Liver (tissue), 8 donors: ENCODE measurements at regions not wholly inside any gene's neighbourhood (a gene's known extent, or its start where the extent isn't known, plus 50 kb on each side); places are given as distances from the start of the nearest gene placed in this dataset.

Experiments used
- DNase-seq: peaks from one replicate; pipeline ENCODE4 v3.0.0-alpha.2; 2017; ENCODE audit warnings: low spot score
- H3K27ac ChIP-seq, 2 donors: one replicate each; pipeline ENCODE4 v1.7.0; 2013; ENCODE audit warnings: inconsistent platforms in 2 of 2, low read length in 2 of 2, control low read depth in 1 of 2, low read depth in 1 of 2, mild to moderate bottlenecking in 1 of 2
- H3K27me3 ChIP-seq, 4 donors: one replicate each; pipeline versions ENCODE4 v1.6.1 to v1.7.0; 2013; ENCODE audit warnings: low read length in 3 of 4, inconsistent platforms in 1 of 4, mild to moderate bottlenecking in 1 of 4, moderate library complexity in 1 of 4; ENCODE audit not compliant: control insufficient read depth in 4 of 4, insufficient read depth in 4 of 4
- H3K36me3 ChIP-seq, 4 donors: one replicate each; pipeline versions ENCODE4 v1.6.1 to v1.7.0; 2013; ENCODE audit warnings: low read length in 3 of 4, mild to moderate bottlenecking in 3 of 4, low read depth in 1 of 4, moderate library complexity in 1 of 4; ENCODE audit not compliant: control insufficient read depth in 4 of 4, insufficient read depth in 3 of 4
- H3K4me1 ChIP-seq, 4 donors: one replicate each; pipeline versions ENCODE4 v1.6.1 to v1.7.0; 2013; ENCODE audit warnings: low read length in 3 of 4, mild to moderate bottlenecking in 3 of 4, moderate library complexity in 1 of 4; ENCODE audit not compliant: control insufficient read depth in 4 of 4, insufficient read depth in 4 of 4
- H3K4me3 ChIP-seq, 3 donors: one replicate each; pipeline versions ENCODE4 v1.6.1 to v1.7.0; 2013; ENCODE audit warnings: low read length in 3 of 3, control low read depth in 1 of 3, low read depth in 1 of 3, mild to moderate bottlenecking in 1 of 3
- H3K9ac ChIP-seq, 2 donors: one replicate each; pipeline ENCODE4 v1.7.0; 2013; ENCODE audit warnings: low read length in 2 of 2, mild to moderate bottlenecking in 2 of 2, moderate library complexity in 2 of 2, control low read depth in 1 of 2, low read depth in 1 of 2
- H3K9me3 ChIP-seq, 4 donors: one replicate each; pipeline versions ENCODE4 v1.6.1 to v1.7.0; 2013; ENCODE audit warnings: low read length in 3 of 4; ENCODE audit not compliant: control insufficient read depth in 4 of 4
- ATF3 ChIP-seq: IDR thresholded peaks from 2 replicates; pipeline ENCODE4 v1.6.1; 2016; ENCODE audit warnings: antibody characterized with exemption
- EGR1 ChIP-seq, 2 donors: IDR thresholded peaks; 2 replicates each; pipeline ENCODE4 v1.6.1; 2016 to 2018; ENCODE audit warnings: antibody characterized with exemption in 2 of 2, low read depth in 2 of 2
- FOXA1 ChIP-seq: IDR thresholded peaks from 2 replicates; pipeline ENCODE4 v1.6.1; 2016; ENCODE audit warnings: antibody characterized with exemption
- FOXA2 ChIP-seq: IDR thresholded peaks from 2 replicates; pipeline ENCODE4 v1.6.1; 2016; ENCODE audit warnings: antibody characterized with exemption
- GABPA ChIP-seq, 2 donors: IDR thresholded peaks in 1 of 2; conservative IDR thresholded peaks in 1 of 2; 2 replicates each; pipeline ENCODE4 v1.6.1; 2016; ENCODE audit warnings: antibody characterized with exemption in 2 of 2, mild to moderate bottlenecking in 1 of 2, moderate library complexity in 1 of 2
- HNF4A ChIP-seq, 2 donors: conservative IDR thresholded peaks; 2 replicates each; pipeline ENCODE4 v1.6.1; 2016; ENCODE audit warnings: antibody characterized with exemption in 2 of 2, mild to moderate bottlenecking in 2 of 2
- HNF4G ChIP-seq: IDR thresholded peaks from 2 replicates; pipeline ENCODE4 v1.6.1; 2016; ENCODE audit warnings: antibody characterized with exemption
- JUND ChIP-seq, 2 donors: IDR thresholded peaks; 2 replicates each; pipeline ENCODE4 v1.6.1; 2016; ENCODE audit warnings: antibody characterized with exemption in 2 of 2
- NR2F2 ChIP-seq: IDR thresholded peaks from 2 replicates; pipeline ENCODE4 v1.6.1; 2016; ENCODE audit warnings: antibody characterized with exemption
- RAD21 ChIP-seq, 2 donors: IDR thresholded peaks; 2 replicates each; pipeline ENCODE4 v1.6.1; 2016; ENCODE audit warnings: antibody characterized with exemption in 2 of 2, mild to moderate bottlenecking in 2 of 2
- REST ChIP-seq: IDR thresholded peaks from 2 replicates; pipeline ENCODE4 v1.6.1; 2016; ENCODE audit warnings: antibody characterized with exemption, mild to moderate bottlenecking
- RXRA ChIP-seq, 2 donors: IDR thresholded peaks; 2 replicates each; pipeline ENCODE4 v1.6.1; 2017 to 2018; ENCODE audit warnings: antibody characterized with exemption in 2 of 2, mild to moderate bottlenecking in 1 of 2
- SP1 ChIP-seq: IDR thresholded peaks from 2 replicates; pipeline ENCODE4 v1.6.1; 2018; ENCODE audit warnings: antibody characterized with exemption, mild to moderate bottlenecking
- TAF1 ChIP-seq: conservative IDR thresholded peaks from 2 replicates; pipeline ENCODE4 v1.6.1; 2016; ENCODE audit warnings: antibody characterized with exemption, mild to moderate bottlenecking
- YY1 ChIP-seq: IDR thresholded peaks from 2 replicates; pipeline ENCODE4 v1.6.1; 2016; ENCODE audit warnings: antibody characterized with exemption, mild to moderate bottlenecking
- ZBTB33 ChIP-seq: IDR thresholded peaks from 2 replicates; pipeline ENCODE4 v1.6.1; 2016; ENCODE audit warnings: antibody characterized with exemption
- WGBS: extraction: QIAGEN DNeasy Blood & Tissue Kit; methylation state at CpG from one replicate; pipeline ENCODE4 v1.1.7; 2013; 5-methylcytosine and 5-hydroxymethylcytosine counted together
- TF ChIP-seq, protein P1 (sequence below): IDR thresholded peaks from 2 replicates; pipeline ENCODE4 v1.6.1; 2016; ENCODE audit warnings: antibody characterized with exemption
- TF ChIP-seq, protein P2 (sequence below): fragments of 150-350 bp; IDR thresholded peaks from 2 replicates; pipeline ENCODE4 v1.5.1; 2017; ENCODE audit warnings: improper control_type of control experiment, low read depth, low read length; ENCODE audit not compliant: missing input control
- donor health status: healthy.
- donor health status: healthy.
- donor health status: healthy.
- donor health status: healthy.
- donor health status: healthy.

DNA sequence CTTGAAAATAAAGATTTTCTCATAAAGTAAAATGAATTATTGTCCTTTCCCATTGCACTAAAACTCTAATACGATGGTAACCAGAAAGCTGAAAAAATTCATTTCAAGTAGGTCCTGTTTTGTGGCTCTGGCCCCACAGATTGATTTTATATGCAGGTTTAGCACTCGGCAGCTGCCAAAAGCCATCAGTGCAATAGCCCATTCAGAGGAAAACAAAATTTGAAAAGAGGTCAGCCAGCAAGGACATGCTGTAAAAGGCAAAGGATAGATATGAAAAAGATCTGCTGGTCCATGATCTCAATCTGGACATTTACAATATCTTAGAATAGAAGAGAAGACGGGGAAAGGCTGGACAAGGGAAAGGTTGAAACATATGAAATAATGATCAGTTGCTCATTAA, 414.8 kb upstream of the NOVA1 start (continued):
- TF ChIP-seq REST (no peak), SP1 (no peak), GABPA (IDR thresholded peaks at IDR 0.05 in 1 of 2, conservative IDR thresholded peaks at IDR 0.05 in 1 of 2) (no peak)

DNA sequence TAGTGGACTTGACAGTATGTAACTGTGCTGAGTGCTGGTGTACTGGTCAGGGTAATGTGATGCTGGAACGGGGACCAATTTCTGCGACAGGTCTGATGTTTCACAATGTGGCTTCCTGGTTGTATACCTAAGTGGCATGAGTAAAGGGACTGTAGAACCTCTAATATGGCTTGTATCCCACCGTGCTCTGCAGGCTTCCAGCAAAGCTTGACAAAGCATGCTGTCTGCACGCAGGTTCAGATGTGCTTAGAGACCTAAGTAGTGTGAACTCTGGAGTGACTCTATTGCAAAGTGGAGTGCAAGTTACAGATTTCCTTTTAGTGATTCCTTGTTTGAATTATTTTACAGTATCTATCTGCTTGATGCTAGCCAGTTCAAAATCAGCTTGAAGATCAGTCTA, 415.8 kb upstream of the NOVA1 start:
- H3K27ac ChIP-seq = no peak overlapping the region
- no peak overlapping the region for H3K9ac ChIP-seq
- WGBS = 80% methylated on average over 4 of the region's 4 CpGs
- no peaks in the 10 kb centered on the region for H3K27me3 ChIP-seq
- no peaks in the 10 kb centered on the region for H3K36me3 ChIP-seq
- TF ChIP-seq, protein P1, sequence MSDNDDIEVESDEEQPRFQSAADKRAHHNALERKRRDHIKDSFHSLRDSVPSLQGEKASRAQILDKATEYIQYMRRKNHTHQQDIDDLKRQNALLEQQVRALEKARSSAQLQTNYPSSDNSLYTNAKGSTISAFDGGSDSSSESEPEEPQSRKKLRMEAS = no peak
- TF ChIP-seq JUND (IDR thresholded peaks at IDR 0.05) (no peak), NR2F2 (no peak), GABPA (IDR thresholded peaks at IDR 0.05 in 1 of 2, conservative IDR thresholded peaks at IDR 0.05 in 1 of 2) (no peak), EGR1 (IDR thresholded peaks at IDR 0.05; ENCODE audit: low read depth in 2 of 2) (no peak), REST (no peak), ATF3 (no peak), SP1 (no peak), FOXA2 (no peak), RAD21 (IDR thresholded peaks at IDR 0.05) (no peak), RXRA (IDR thresholded peaks at IDR 0.05) (no peak), ZBTB33 (no peak), TAF1 (no peak), YY1 (no peak), FOXA1 (no peak), HNF4A (conservative IDR thresholded peaks at IDR 0.05) (no peak), HNF4G (no peak)
- TF ChIP-seq, protein P2, sequence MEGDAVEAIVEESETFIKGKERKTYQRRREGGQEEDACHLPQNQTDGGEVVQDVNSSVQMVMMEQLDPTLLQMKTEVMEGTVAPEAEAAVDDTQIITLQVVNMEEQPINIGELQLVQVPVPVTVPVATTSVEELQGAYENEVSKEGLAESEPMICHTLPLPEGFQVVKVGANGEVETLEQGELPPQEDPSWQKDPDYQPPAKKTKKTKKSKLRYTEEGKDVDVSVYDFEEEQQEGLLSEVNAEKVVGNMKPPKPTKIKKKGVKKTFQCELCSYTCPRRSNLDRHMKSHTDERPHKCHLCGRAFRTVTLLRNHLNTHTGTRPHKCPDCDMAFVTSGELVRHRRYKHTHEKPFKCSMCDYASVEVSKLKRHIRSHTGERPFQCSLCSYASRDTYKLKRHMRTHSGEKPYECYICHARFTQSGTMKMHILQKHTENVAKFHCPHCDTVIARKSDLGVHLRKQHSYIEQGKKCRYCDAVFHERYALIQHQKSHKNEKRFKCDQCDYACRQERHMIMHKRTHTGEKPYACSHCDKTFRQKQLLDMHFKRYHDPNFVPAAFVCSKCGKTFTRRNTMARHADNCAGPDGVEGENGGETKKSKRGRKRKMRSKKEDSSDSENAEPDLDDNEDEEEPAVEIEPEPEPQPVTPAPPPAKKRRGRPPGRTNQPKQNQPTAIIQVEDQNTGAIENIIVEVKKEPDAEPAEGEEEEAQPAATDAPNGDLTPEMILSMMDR = no peak
- H3K4me3 ChIP-seq = no peak overlapping the region
- no peak for DNase-seq
- H3K4me1 ChIP-seq = no peaks in the 10 kb centered on the region
- no peaks in the 10 kb centered on the region for H3K9me3 ChIP-seq
